ENCODE measurements at regions not wholly inside any gene's neighbourhood (a gene's known extent, or its start where the extent isn't known, plus 50 kb on each side); places are given as distances from the start of the nearest gene placed in this dataset.

DNA sequence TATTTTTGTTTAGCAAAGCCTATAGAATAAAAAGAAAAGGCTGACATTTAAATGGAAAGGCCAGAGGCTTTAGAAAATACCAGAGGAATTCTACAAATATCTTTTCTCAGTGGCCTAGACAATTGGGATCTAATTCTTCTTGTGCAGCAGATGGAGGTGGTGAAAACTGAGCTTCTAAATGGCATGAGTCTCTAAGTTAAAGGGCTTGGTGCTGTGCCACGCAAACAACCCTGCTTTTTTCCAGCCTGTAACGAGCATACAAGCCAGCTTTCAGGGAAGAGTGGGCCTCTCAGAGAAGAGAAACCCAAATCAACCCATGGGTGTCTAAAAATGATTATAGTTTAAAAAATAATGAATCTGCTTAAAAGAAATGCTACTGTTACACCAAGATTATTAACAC is 237.9 kb upstream of the NAV3 start:
- Histone ChIP-seq H3K4me1 (ENCODE audit: low read depth) (no peaks in the 10 kb centered on the region), H3K36me3 (ENCODE audit: low read depth) (no peaks in the 10 kb centered on the region), H3K9me3 (no peaks in the 10 kb centered on the region), H3K4me3 (no peak overlapping the region)
- no peak for ATAC-seq
- DNase-seq: no peak
- intact Hi-C loops (cut with DNase I, micrococcal nuclease): no loop called here
- TF ChIP-seq, protein P1, sequence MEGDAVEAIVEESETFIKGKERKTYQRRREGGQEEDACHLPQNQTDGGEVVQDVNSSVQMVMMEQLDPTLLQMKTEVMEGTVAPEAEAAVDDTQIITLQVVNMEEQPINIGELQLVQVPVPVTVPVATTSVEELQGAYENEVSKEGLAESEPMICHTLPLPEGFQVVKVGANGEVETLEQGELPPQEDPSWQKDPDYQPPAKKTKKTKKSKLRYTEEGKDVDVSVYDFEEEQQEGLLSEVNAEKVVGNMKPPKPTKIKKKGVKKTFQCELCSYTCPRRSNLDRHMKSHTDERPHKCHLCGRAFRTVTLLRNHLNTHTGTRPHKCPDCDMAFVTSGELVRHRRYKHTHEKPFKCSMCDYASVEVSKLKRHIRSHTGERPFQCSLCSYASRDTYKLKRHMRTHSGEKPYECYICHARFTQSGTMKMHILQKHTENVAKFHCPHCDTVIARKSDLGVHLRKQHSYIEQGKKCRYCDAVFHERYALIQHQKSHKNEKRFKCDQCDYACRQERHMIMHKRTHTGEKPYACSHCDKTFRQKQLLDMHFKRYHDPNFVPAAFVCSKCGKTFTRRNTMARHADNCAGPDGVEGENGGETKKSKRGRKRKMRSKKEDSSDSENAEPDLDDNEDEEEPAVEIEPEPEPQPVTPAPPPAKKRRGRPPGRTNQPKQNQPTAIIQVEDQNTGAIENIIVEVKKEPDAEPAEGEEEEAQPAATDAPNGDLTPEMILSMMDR (IDR thresholded peaks at IDR 0.05): no peak

DNA sequence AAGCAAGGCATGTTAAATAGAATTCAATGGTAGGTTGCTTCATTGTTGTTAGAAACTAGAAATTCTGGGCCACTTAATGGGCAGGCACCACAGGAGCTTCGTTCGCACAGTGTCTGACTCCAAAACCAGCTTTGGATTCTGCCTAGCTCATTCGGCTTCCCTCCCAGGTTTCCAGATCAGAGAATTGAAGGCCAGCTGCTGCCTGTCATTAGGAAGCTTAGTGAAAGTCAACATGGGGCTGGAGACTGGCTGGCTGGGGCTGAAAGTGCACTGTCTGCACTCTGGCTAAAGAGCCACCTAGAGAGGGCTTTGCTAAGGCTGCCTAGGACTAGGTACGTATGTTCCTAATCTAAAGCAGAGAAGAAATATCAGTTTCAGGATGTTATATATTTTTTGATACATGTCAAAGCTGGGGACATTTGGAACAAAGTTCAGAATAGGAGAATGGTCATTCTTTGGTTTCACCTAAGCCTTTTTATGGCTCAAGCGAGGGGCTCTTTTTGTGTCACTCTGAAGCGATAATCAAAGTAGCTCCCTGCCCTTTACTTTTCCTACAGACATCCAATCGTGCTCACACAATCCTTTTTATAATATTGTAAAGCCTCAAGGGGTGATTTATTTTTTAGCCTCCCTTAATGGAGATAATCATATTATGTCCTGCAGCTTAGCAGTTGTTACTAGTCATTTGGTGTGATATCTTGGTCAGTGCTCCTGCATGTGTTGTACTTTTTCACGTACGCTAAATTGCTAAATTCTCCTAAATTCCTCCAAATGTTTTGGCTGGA is 238.5 kb upstream of the NAV3 start:
- intact Hi-C loops (cut with DNase I, micrococcal nuclease): no loop called here
- no peaks in the 10 kb centered on the region for H3K9me3 ChIP-seq
- H3K4me3 ChIP-seq: no peak overlapping the region
- H3K4me1 ChIP-seq (ENCODE audit: low read depth): no peaks in the 10 kb centered on the region
- TF ChIP-seq, protein P1 (IDR thresholded peaks at IDR 0.05): no peak
- ATAC-seq (no peak), DNase-seq (peak in 1 of 3 donors; percentile 2)
- H3K36me3 ChIP-seq (ENCODE audit: low read depth): no peaks in the 10 kb centered on the region

- ATAC-seq (no peak), DNase-seq (no peak)
- TF ChIP-seq, protein P1 (IDR thresholded peaks at IDR 0.05): no peak
- Histone ChIP-seq H3K9me3 (no peaks in the 10 kb centered on the region), H3K4me3 (no peak overlapping the region), H3K36me3 (ENCODE audit: low read depth) (no peaks in the 10 kb centered on the region), H3K4me1 (ENCODE audit: low read depth) (no peaks in the 10 kb centered on the region)
- intact Hi-C loops (cut with DNase I, micrococcal nuclease): no loop called here
Measured at GRCh38 chr12:77590306-77590705, 240.4 kb upstream of the NAV3 start.

DNA sequence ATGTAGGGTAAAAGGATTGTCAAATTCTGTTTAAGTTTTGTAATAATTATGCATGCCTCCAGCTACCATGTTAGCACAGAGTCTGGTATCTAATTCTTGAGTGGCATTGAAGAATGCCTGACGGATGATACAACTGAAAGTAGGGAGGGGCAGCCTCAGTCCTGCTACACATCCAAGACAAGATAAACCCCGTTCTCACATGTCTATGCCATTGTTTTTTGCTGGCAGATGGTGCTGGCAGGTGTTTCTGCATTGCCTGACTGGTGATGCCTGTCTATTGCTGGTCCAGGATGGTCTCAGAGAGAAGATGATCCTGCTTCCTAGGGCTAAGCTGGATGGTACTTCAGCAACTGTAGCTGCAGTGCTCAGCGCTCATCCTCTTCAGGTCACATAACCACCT is 245.8 kb upstream of the NAV3 start:
- intact Hi-C loops (cut with DNase I, micrococcal nuclease): no loop called here
- ATAC-seq: no peak
- H3K4me3 ChIP-seq: no peak overlapping the region

DNA sequence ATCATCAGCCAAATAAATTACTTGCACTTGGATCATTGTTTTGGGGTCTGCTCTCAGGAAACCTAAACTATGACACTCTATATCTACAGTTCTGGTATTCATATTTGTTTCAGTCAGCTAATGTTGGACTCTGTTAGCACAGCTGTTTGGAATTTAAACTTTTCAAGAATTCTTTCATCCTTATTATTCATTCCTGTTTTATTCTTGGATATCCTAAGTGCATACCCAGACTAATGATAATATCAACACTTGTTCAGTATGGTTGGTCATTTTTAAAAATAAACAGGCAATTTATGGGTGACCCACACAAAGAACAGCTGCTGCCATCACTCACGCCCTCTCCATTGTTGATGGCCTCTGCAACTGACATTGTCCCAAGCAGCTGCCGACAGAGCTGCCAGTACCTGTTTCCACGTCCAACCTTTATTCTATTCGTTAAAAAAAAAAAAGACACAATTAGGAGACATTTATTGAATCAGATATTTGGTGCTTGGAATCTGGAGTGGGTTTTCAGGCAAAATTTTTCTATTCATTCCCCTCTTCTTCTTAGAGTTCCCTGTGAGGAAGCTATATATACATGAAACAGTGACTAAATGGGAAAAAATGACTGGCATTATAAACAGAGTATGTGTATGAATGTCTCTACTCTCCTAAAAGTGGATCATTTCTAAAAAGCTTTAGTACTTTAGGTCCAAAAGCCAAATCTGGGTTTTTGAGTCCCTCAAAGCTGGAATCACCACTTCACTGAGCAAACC is 252.1 kb upstream of the NAV3 start:
- DNase-seq (no peak), ATAC-seq (no peak)
- no peaks in the 10 kb centered on the region for H3K36me3 ChIP-seq (ENCODE audit: low read depth)
- no peaks in the 10 kb centered on the region for H3K4me1 ChIP-seq (ENCODE audit: low read depth)
- TF ChIP-seq, protein P1 (IDR thresholded peaks at IDR 0.05): no peak
- H3K4me3 ChIP-seq: no peak overlapping the region
- intact Hi-C loops (cut with DNase I, micrococcal nuclease): no loop called here
- no peaks in the 10 kb centered on the region for H3K9me3 ChIP-seq

More for the DNA sequence above, 245.8 kb upstream of the NAV3 start:
- Histone ChIP-seq H3K36me3 (ENCODE audit: low read depth) (no peaks in the 10 kb centered on the region), H3K9me3 (no peaks in the 10 kb centered on the region), H3K4me1 (ENCODE audit: low read depth) (no peaks in the 10 kb centered on the region)
- no peak for DNase-seq
- TF ChIP-seq, protein P1 (IDR thresholded peaks at IDR 0.05): no peak

Data from mucosa of descending colon (tissue), 3 donors.